ENCODE measurements at regions not wholly inside any gene's neighbourhood (a gene's known extent, or its start where the extent isn't known, plus 50 kb on each side); places are given as distances from the start of the nearest gene placed in this dataset.

- in situ Hi-C loops (cut with HindIII; ENCODE audit: low pct_ligation_motif_present, low sequenced_read_pairs): no loop called here
- no peak for TF ChIP-seq CTCF (IDR thresholded peaks at IDR 0.05; ENCODE audit: low read depth, low read length, missing control alignments)
Measured at GRCh38 chr3:167188592-167188991, 191.5 kb downstream of the ZBBX start.

DNA sequence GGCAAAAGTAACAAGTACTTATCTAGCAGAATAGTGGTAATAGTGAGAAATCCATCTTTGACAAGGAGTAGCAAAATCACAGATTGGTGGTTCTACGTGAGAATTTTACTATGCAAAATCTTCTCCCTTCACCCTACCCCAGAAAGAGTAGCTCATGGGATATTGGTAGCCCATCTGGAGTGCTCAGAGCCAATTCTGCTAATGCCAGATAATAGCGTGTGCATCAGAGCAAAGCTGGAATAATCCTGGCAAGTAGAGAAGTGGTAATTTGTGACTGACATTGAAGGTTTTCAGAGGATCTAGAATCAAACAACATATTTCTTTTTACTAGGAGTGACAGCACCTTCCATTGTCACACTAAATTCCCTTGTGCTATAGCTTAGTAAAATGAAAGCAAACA is 192.9 kb downstream of the ZBBX start:
- no peak for DNase-seq
- in situ Hi-C loops (cut with HindIII; ENCODE audit: low pct_ligation_motif_present, low sequenced_read_pairs): no loop called here
- TF ChIP-seq CTCF (IDR thresholded peaks at IDR 0.05; ENCODE audit: low read depth, low read length, missing control alignments): no peak

More at GRCh38 chr3:167188592-167188991, 191.5 kb downstream of the ZBBX start:
- no peak for DNase-seq
- no peak overlapping the region for H3K27ac ChIP-seq
- no peaks in the 10 kb centered on the region for H3K27me3 ChIP-seq (replicated peaks)
- no peak overlapping the region for H3K4me3 ChIP-seq (ENCODE audit: low read depth, low read length)
- H3K36me3 ChIP-seq (replicated peaks): no peaks in the 10 kb centered on the region

GRCh38 chr3:167184511-167184910 is 195.6 kb downstream of the ZBBX start:
- Histone ChIP-seq H3K4me3 (ENCODE audit: low read depth, low read length) (no peak overlapping the region), H3K36me3 (replicated peaks) (no peaks in the 10 kb centered on the region), H3K27me3 (replicated peaks) (no peaks in the 10 kb centered on the region), H3K27ac (no peak overlapping the region)
- in situ Hi-C loops (cut with HindIII; ENCODE audit: low pct_ligation_motif_present, low sequenced_read_pairs): no loop called here
- no peak for TF ChIP-seq CTCF (IDR thresholded peaks at IDR 0.05; ENCODE audit: low read depth, low read length, missing control alignments)
- no peak for DNase-seq

More for the DNA sequence above, 192.9 kb downstream of the ZBBX start:
- no peaks in the 10 kb centered on the region for H3K36me3 ChIP-seq (replicated peaks)
- H3K27me3 ChIP-seq (replicated peaks): no peaks in the 10 kb centered on the region
- no peak overlapping the region for H3K4me3 ChIP-seq (ENCODE audit: low read depth, low read length)
- H3K27ac ChIP-seq: no peak overlapping the region

- TF ChIP-seq CTCF (IDR thresholded peaks at IDR 0.05; ENCODE audit: low read depth, low read length, missing control alignments): no peak
Measured at GRCh38 chr3:167172377-167172776, 207.7 kb downstream of the ZBBX start.

DNA sequence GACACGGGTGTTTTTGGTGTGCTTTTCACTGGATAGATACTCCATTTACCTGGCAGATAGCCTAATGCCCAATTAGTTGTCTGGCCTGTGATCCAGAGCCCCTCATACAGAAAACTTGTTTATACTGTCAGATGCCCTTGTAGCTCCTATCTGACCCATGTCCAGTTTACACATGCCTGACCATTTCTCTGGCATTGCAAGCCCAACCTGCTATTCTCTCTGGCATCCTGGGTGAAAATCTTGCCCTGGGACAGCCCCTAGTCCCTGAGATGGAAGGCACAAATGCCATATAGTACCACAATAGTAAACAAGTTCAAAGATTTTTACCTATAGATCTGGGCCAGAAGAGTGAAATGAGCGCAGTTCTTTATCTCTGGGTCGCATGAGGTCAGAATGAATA is 212.6 kb downstream of the ZBBX start:
- in situ Hi-C loops (cut with HindIII; ENCODE audit: low pct_ligation_motif_present, low sequenced_read_pairs): no loop called here
- no peak overlapping the region for H3K27ac ChIP-seq
- no peak for TF ChIP-seq CTCF (IDR thresholded peaks at IDR 0.05; ENCODE audit: low read depth, low read length, missing control alignments)
- no peak overlapping the region for H3K4me3 ChIP-seq (ENCODE audit: low read depth, low read length)
- no peaks in the 10 kb centered on the region for H3K36me3 ChIP-seq (replicated peaks)
- H3K27me3 ChIP-seq (replicated peaks): no peaks in the 10 kb centered on the region
- DNase-seq: no peak

More at GRCh38 chr3:167172377-167172776, 207.7 kb downstream of the ZBBX start:
- no peaks in the 10 kb centered on the region for H3K27me3 ChIP-seq (replicated peaks)
- DNase-seq: no peak
- no peak overlapping the region for H3K4me3 ChIP-seq (ENCODE audit: low read depth, low read length)
- H3K27ac ChIP-seq: no peak overlapping the region
- no peaks in the 10 kb centered on the region for H3K36me3 ChIP-seq (replicated peaks)
- in situ Hi-C loops (cut with HindIII; ENCODE audit: low pct_ligation_motif_present, low sequenced_read_pairs): no loop called here

GRCh38 chr3:167166594-167167253 is 213.4 kb downstream of the ZBBX start:
- no peak overlapping the region for H3K4me3 ChIP-seq (ENCODE audit: low read depth, low read length)
- no peaks in the 10 kb centered on the region for H3K27me3 ChIP-seq (replicated peaks)
- H3K27ac ChIP-seq: no peak overlapping the region
- no peak for DNase-seq
- no peak for TF ChIP-seq CTCF (IDR thresholded peaks at IDR 0.05; ENCODE audit: low read depth, low read length, missing control alignments)
- in situ Hi-C loops (cut with HindIII; ENCODE audit: low pct_ligation_motif_present, low sequenced_read_pairs): no loop called here
- H3K36me3 ChIP-seq (replicated peaks): no peaks in the 10 kb centered on the region

All from brain microvascular endothelial cell (primary cell).